Neuronal stem cell (in vitro differentiated cells): ENCODE measurements at regions not wholly inside any gene's neighbourhood (a gene's known extent, or its start where the extent isn't known, plus 50 kb on each side); places are given as distances from the start of the nearest gene placed in this dataset.

Experiments
- DNase-seq: peaks from one replicate; pipeline ENCODE4 v3.0.0-alpha.2; 2013; ENCODE audit warnings: low spot score
- H2AFZ ChIP-seq: one replicate; pipeline ENCODE4 v1.6.1; 2013; ENCODE audit warnings: mild to moderate bottlenecking, low read length, inconsistent platforms
- H2AK5ac ChIP-seq: 2 replicates; pipeline ENCODE4 v1.6.1; 2013; ENCODE audit warnings: low read depth, mild to moderate bottlenecking, inconsistent platforms, low read length, moderate library complexity, mixed read lengths
- H2BK120ac ChIP-seq: 2 replicates; pipeline ENCODE4 v1.6.1; 2013; ENCODE audit warnings: low read depth, mild to moderate bottlenecking, inconsistent platforms, low read length, moderate library complexity, mixed read lengths
- H2BK12ac ChIP-seq: one replicate; pipeline ENCODE4 v1.6.1; 2013; ENCODE audit warnings: low read length, inconsistent platforms
- H2BK15ac ChIP-seq: 2 replicates; pipeline ENCODE4 v1.6.1; 2013; ENCODE audit warnings: mild to moderate bottlenecking, low read length, inconsistent platforms, mixed read lengths
- H2BK5ac ChIP-seq: one replicate; pipeline ENCODE4 v1.6.1; 2013; ENCODE audit warnings: inconsistent platforms, mild to moderate bottlenecking, low read length, moderate library complexity
- H3K14ac ChIP-seq: one replicate; pipeline ENCODE4 v1.6.1; 2013; ENCODE audit warnings: low read length, inconsistent platforms
- H3K18ac ChIP-seq: 2 replicates; pipeline ENCODE4 v1.6.1; 2013; ENCODE audit warnings: low read length, inconsistent platforms
- H3K23ac ChIP-seq: 2 replicates; pipeline ENCODE4 v1.6.1; 2013; ENCODE audit warnings: low read depth, mild to moderate bottlenecking, mixed read lengths, low read length, inconsistent platforms; ENCODE audit not compliant: poor library complexity
- H3K27ac ChIP-seq: replicated peaks from 3 replicates; pipeline ENCODE4 v1.5.1; 2013; ENCODE audit warnings: low read length, inconsistent platforms
- H3K27me3 ChIP-seq, 3 experiments: 2 replicates each; pipeline ENCODE4 v1.6.1; 2013; ENCODE audit warnings: low read length in 3 of 3, mild to moderate bottlenecking in 2 of 3, inconsistent platforms in 1 of 3, low read depth in 1 of 3, mixed read lengths in 1 of 3, moderate library complexity in 1 of 3; ENCODE audit not compliant: control insufficient read depth in 3 of 3, insufficient read depth in 3 of 3
- H3K36me3 ChIP-seq, 2 donors: replicated peaks in 1 of 2; 2 replicates each; pipeline ENCODE4 v1.6.1; 2013; ENCODE audit warnings: low read length in 2 of 2; ENCODE audit not compliant: control insufficient read depth in 2 of 2, insufficient read depth in 2 of 2
- H3K4ac ChIP-seq: 2 replicates; pipeline ENCODE4 v1.6.1; 2013; ENCODE audit warnings: inconsistent platforms, mild to moderate bottlenecking, low read length, moderate library complexity
- H3K4me1 ChIP-seq, 2 donors: 1 replicate in 1 of 2; 2 replicates in 1 of 2; pipeline ENCODE4 v1.6.1; 2013; ENCODE audit warnings: low read length in 2 of 2, low read depth in 1 of 2; ENCODE audit not compliant: control insufficient read depth in 2 of 2, insufficient read depth in 1 of 2
- H3K4me2 ChIP-seq: one replicate; pipeline ENCODE4 v1.6.1; 2013; ENCODE audit warnings: mild to moderate bottlenecking, low read length, inconsistent platforms; ENCODE audit not compliant: insufficient read depth, poor library complexity, severe bottlenecking
- H3K4me3 ChIP-seq, 2 donors: 2 replicates each; pipeline ENCODE4 v1.5.1; 2013; ENCODE audit warnings: low read length in 2 of 2, mild to moderate bottlenecking in 2 of 2, inconsistent platforms in 1 of 2, moderate library complexity in 1 of 2
- H3K79me1 ChIP-seq: one replicate; pipeline ENCODE4 v1.6.1; 2013; ENCODE audit warnings: low read depth, mild to moderate bottlenecking, inconsistent platforms, low read length, moderate library complexity
- H3K9ac ChIP-seq: one replicate; pipeline ENCODE4 v1.6.1; 2013; ENCODE audit warnings: mild to moderate bottlenecking, low read depth, low read length, inconsistent platforms; ENCODE audit not compliant: poor library complexity
- H3K9me3 ChIP-seq, 2 donors: replicated peaks in 1 of 2; 2 replicates each; pipeline versions ENCODE3 to v1.6.1; 2013; ENCODE audit warnings: low read length in 2 of 2, mild to moderate bottlenecking in 2 of 2, inconsistent platforms in 1 of 2, low read depth in 1 of 2, mixed read lengths in 1 of 2, moderate library complexity in 1 of 2; ENCODE audit not compliant: control insufficient read depth in 2 of 2, insufficient read depth in 1 of 2
- H4K8ac ChIP-seq: one replicate; pipeline ENCODE4 v1.6.1; 2013; ENCODE audit warnings: low read depth, mild to moderate bottlenecking, inconsistent platforms, low read length, moderate library complexity
- H4K91ac ChIP-seq: one replicate; pipeline ENCODE4 v1.6.1; 2013; ENCODE audit warnings: low read length, low read depth, mild to moderate bottlenecking, inconsistent platforms; ENCODE audit not compliant: poor library complexity
- WGBS, 2 donors: extraction: QIAGEN DNeasy Blood & Tissue Kit; methylation state at CpG; one replicate each; pipeline ENCODE4 v1.1.7; 2013; ENCODE audit warnings: missing lambda C conversion rate in 2 of 2, mixed read lengths in 1 of 2; ENCODE audit not compliant: insufficient read length in 2 of 2, insufficient replicate concordance in 1 of 2; ENCODE audit errors: extremely low coverage in 2 of 2; 5-methylcytosine and 5-hydroxymethylcytosine counted together

GRCh38 chr18:33835419-33835818 lies 257.4 kb downstream of the ASXL3 start:
- Histone ChIP-seq H2AK5ac (no peak overlapping the region), H3K4me2 (no peak overlapping the region), H2BK5ac (no peak overlapping the region), H4K91ac (no peak overlapping the region), H2AFZ (no peak overlapping the region), H3K4me1 (no peaks in the 10 kb centered on the region), H2BK15ac (no peak overlapping the region), H3K9ac (no peak overlapping the region), H4K8ac (no peak overlapping the region), H3K36me3 (no peaks in the 10 kb centered on the region), H2BK12ac (no peak overlapping the region), H2BK120ac (no peak overlapping the region), H3K18ac (no peak overlapping the region), H3K4ac (no peak overlapping the region), H3K27ac (no peak overlapping the region), H3K27me3 (peaks cover 0 to 4% (median 0%) of the 10 kb centered on the region in 3 experiments), H3K23ac (no peak overlapping the region), H3K9me3 (no peaks in the 10 kb centered on the region), H3K4me3 (no peak overlapping the region), H3K14ac (no peak overlapping the region), H3K79me1 (no peaks in the 10 kb centered on the region)
- no peak for DNase-seq
- WGBS, 2 donors = no CpG with 5 or more reads among the region's 7 CpGs

GRCh38 chr18:33833842-33834241 lies 255.8 kb downstream of the ASXL3 start:
- H3K18ac ChIP-seq = no peak overlapping the region
- no peaks in the 10 kb centered on the region for H3K79me1 ChIP-seq
- H3K36me3 ChIP-seq = no peaks in the 10 kb centered on the region
- no peak overlapping the region for H2AFZ ChIP-seq
- H3K4me3 ChIP-seq = no peak overlapping the region
- no peaks in the 10 kb centered on the region for H3K4me1 ChIP-seq
- no peak overlapping the region for H2AK5ac ChIP-seq
- no peak overlapping the region for H3K4me2 ChIP-seq
- no peaks in the 10 kb centered on the region for H3K9me3 ChIP-seq
- no CpG with 5 or more reads among the region's 1 CpG for WGBS, 2 donors
- no peak for DNase-seq
- H3K14ac ChIP-seq = no peak overlapping the region
- H2BK120ac ChIP-seq = no peak overlapping the region
- H3K27ac ChIP-seq = no peak overlapping the region
- H3K9ac ChIP-seq = no peak overlapping the region
- H3K4ac ChIP-seq = no peak overlapping the region
- H2BK5ac ChIP-seq = no peak overlapping the region
- no peak overlapping the region for H2BK12ac ChIP-seq
- H2BK15ac ChIP-seq = no peak overlapping the region
- H3K23ac ChIP-seq = no peak overlapping the region
- H4K8ac ChIP-seq = no peak overlapping the region
- no peak overlapping the region for H4K91ac ChIP-seq
- peaks cover 0 to 4% (median 0%) of the 10 kb centered on the region in 3 experiments for H3K27me3 ChIP-seq

- Histone ChIP-seq H2AFZ (no peak overlapping the region), H3K4me2 (no peak overlapping the region), H3K23ac (no peak overlapping the region), H3K14ac (no peak overlapping the region), H2BK120ac (no peak overlapping the region), H2BK12ac (no peak overlapping the region), H3K9me3 (no peaks in the 10 kb centered on the region), H4K91ac (no peak overlapping the region), H2BK5ac (no peak overlapping the region), H3K4ac (no peak overlapping the region), H3K27ac (no peak overlapping the region), H3K27me3 (peaks cover 0 to 2% (median 0%) of the 10 kb centered on the region in 3 experiments), H3K79me1 (no peaks in the 10 kb centered on the region), H3K9ac (no peak overlapping the region), H3K4me1 (no peaks in the 10 kb centered on the region), H3K18ac (no peak overlapping the region), H2BK15ac (no peak overlapping the region), H3K36me3 (no peaks in the 10 kb centered on the region), H3K4me3 (no peak overlapping the region), H4K8ac (no peak overlapping the region), H2AK5ac (no peak overlapping the region)
- DNase-seq = no peak
- WGBS, 2 donors = no CpG with 5 or more reads among the region's 1 CpG
Observed at GRCh38 chr18:33831424-33831823, 253.4 kb downstream of the ASXL3 start.

DNA sequence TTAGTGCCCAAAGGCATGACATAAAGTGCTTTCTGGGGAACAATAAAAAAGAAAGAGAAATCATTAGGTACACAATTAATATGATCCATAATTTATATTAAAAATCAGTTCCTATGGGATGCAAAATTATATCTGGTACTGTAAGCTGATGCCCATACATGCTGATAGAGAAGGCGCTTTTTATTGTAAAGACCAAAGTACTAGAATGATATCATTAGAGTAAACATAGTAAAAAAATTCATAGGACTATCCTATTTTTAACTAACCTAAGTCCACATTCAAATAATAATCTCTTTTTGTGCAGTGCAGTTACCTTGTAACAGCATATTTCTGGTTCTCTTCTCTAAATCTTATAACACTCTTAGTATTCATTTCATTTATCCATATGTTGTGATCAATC lies 252.2 kb downstream of the ASXL3 start:
- no peak overlapping the region for H2BK5ac ChIP-seq
- H4K8ac ChIP-seq = no peak overlapping the region
- no peak overlapping the region for H3K4me2 ChIP-seq
- H3K9me3 ChIP-seq = no peaks in the 10 kb centered on the region
- H3K4ac ChIP-seq = no peak overlapping the region
- H3K79me1 ChIP-seq = no peaks in the 10 kb centered on the region
- H2BK120ac ChIP-seq = no peak overlapping the region
- H4K91ac ChIP-seq = no peak overlapping the region
- no peak overlapping the region for H3K14ac ChIP-seq
- H3K36me3 ChIP-seq = no peaks in the 10 kb centered on the region
- H2AK5ac ChIP-seq = no peak overlapping the region
- H2BK15ac ChIP-seq = no peak overlapping the region
- H3K27me3 ChIP-seq = no peaks in the 10 kb centered on the region
- no peak overlapping the region for H2AFZ ChIP-seq
- no peak overlapping the region for H3K4me3 ChIP-seq
- no peak overlapping the region for H3K23ac ChIP-seq
- DNase-seq = no peak
- H3K4me1 ChIP-seq = no peaks in the 10 kb centered on the region
- no peak overlapping the region for H2BK12ac ChIP-seq
- no peak overlapping the region for H3K18ac ChIP-seq
- no CpG with 5 or more reads among the region's 1 CpG for WGBS, 2 donors
- no peak overlapping the region for H3K27ac ChIP-seq
- no peak overlapping the region for H3K9ac ChIP-seq
